H1 (cell line): ENCODE measurements at regions not wholly inside any gene's neighbourhood (a gene's known extent, or its start where the extent isn't known, plus 50 kb on each side); places are given as distances from the start of the nearest gene placed in this dataset.

Experiments used
- CTCF ChIA-PET: fragments of 300-600 bp; sonication (Branson Sonifier 250); formaldehyde crosslinking; loops from one replicate; lab custom pipeline; 2021; ENCODE audit not compliant: partially characterized antibody; lab: Charles Lee
- POLR2A ChIA-PET: fragments of 300-600 bp; sonication (Branson Sonifier 250); formaldehyde crosslinking; loops from one replicate; lab custom pipeline; 2021; ENCODE audit warnings: inconsistent platforms; ENCODE audit not compliant: partially characterized antibody; lab: Charles Lee
- DNase-seq, 2 experiments: peaks; one replicate each; pipeline versions ENCODE4 v3.0.0 to v3.0.0-alpha.2; 2010 to 2022; ENCODE audit warnings: low spot score in 2 of 2, low read depth in 1 of 2, mixed read lengths in 1 of 2
- FAIRE-seq: peaks from 2 replicates; lab custom pipeline; 2011; peaks lifted over from hg19 to GRCh38; lab: Jason Lieb, UNC
- H2AFZ ChIP-seq: 2 replicates; pipeline ENCODE4 v1.8.1; 2012; ENCODE audit warnings: low read length, inconsistent platforms
- H2AK5ac ChIP-seq: 2 replicates; pipeline ENCODE4 v1.6.1; 2013; ENCODE audit warnings: low read depth, low read length
- H2BK120ac ChIP-seq: replicated peaks from 2 replicates; pipeline ENCODE3; 2013; ENCODE audit warnings: low read depth, low read length, inconsistent platforms
- H2BK12ac ChIP-seq: 2 replicates; pipeline ENCODE4 v1.6.1; 2013; ENCODE audit warnings: low read depth, low read length
- H2BK15ac ChIP-seq: 2 replicates; pipeline ENCODE4 v1.6.1; 2013; ENCODE audit warnings: low read length
- H2BK20ac ChIP-seq: 2 replicates; pipeline ENCODE4 v1.6.1; 2013; ENCODE audit warnings: low read length
- H2BK5ac ChIP-seq: 2 replicates; pipeline ENCODE4 v1.6.1; 2013; ENCODE audit warnings: low read depth, low read length
- H3K14ac ChIP-seq: 2 replicates; pipeline ENCODE4 v1.6.1; 2013; ENCODE audit warnings: inconsistent platforms; ENCODE audit not compliant: insufficient read length
- H3K18ac ChIP-seq: 2 replicates; pipeline ENCODE4 v1.6.1; 2013; ENCODE audit warnings: low read length; ENCODE audit errors: extremely low read depth
- H3K23ac ChIP-seq: 2 replicates; pipeline ENCODE4 v1.6.1; 2013; ENCODE audit warnings: inconsistent platforms; ENCODE audit not compliant: insufficient read length
- H3K23me2 ChIP-seq: 2 replicates; pipeline ENCODE4 v1.6.1; 2013; ENCODE audit warnings: low read depth, low read length
- H3K27ac ChIP-seq: 2 replicates; pipeline ENCODE4 v1.6.1; 2011; ENCODE audit warnings: low read depth, low read length, inconsistent platforms
- H3K27me3 ChIP-seq, 4 experiments: replicated peaks in 1 of 4; 1 replicate in 1 of 4; 2 replicates in 3 of 4; pipeline versions ENCODE4 v1.6.1 to v1.8.1; 2011 to 2013; ENCODE audit warnings: low read length in 3 of 4, mild to moderate bottlenecking in 3 of 4, inconsistent platforms in 2 of 4, mixed read lengths in 2 of 4, moderate library complexity in 1 of 4; ENCODE audit not compliant: control insufficient read depth in 3 of 4, insufficient read depth in 3 of 4; ENCODE audit errors: extremely low read depth in 1 of 4
- H3K36me3 ChIP-seq, 4 experiments: 2 replicates each; pipeline versions ENCODE4 v1.6.1 to v1.8.1; 2011 to 2013; ENCODE audit warnings: mild to moderate bottlenecking in 4 of 4, low read length in 3 of 4, moderate library complexity in 2 of 4, control low read depth in 1 of 4, inconsistent platforms in 1 of 4; ENCODE audit not compliant: insufficient read depth in 4 of 4, control insufficient read depth in 2 of 4
- H3K4ac ChIP-seq: replicated peaks from 2 replicates; pipeline ENCODE3; 2013; ENCODE audit warnings: low read length, low read depth, mixed read lengths, inconsistent platforms; ENCODE audit not compliant: insufficient read length
- H3K4me1 ChIP-seq, 4 experiments: replicated peaks in 1 of 4; 1 replicate in 1 of 4; 2 replicates in 3 of 4; pipeline versions ENCODE4 v1.6.1 to v1.8.1; 2011 to 2013; ENCODE audit warnings: low read length in 3 of 4, inconsistent platforms in 2 of 4, mixed read lengths in 1 of 4; ENCODE audit not compliant: insufficient read depth in 4 of 4, control insufficient read depth in 3 of 4
- H3K4me2 ChIP-seq, 2 experiments: 2 replicates each; pipeline versions ENCODE4 v1.6.1 to v1.8.1; 2011 to 2013; ENCODE audit warnings: low read depth in 2 of 2, low read length in 2 of 2, control low read depth in 1 of 2, inconsistent platforms in 1 of 2, mild to moderate bottlenecking in 1 of 2; ENCODE audit not compliant: insufficient read depth in 1 of 2
- H3K4me3 ChIP-seq, 4 experiments: fragments of 200-600, 300-600 bp in 1 of 4; sonication (generic), shearing (Covaris generic), sonication (Bioruptor Twin) in 1 of 4; 2 replicates each; pipeline versions ENCODE4 v1.5.1 to v1.8.1; 2011 to 2016; ENCODE audit warnings: low read length in 4 of 4, low read depth in 3 of 4, control low read depth in 2 of 4, inconsistent platforms in 2 of 4, mild to moderate bottlenecking in 2 of 4, mixed read lengths in 1 of 4, moderate library complexity in 1 of 4; ENCODE audit not compliant: insufficient read depth in 2 of 4; ENCODE audit errors: extremely low read depth in 1 of 4
- H3K56ac ChIP-seq: replicated peaks from 2 replicates; pipeline ENCODE3; 2013; ENCODE audit warnings: low read depth, mild to moderate bottlenecking, mixed read lengths, low read length, inconsistent platforms; ENCODE audit not compliant: insufficient read length
- H3K79me1 ChIP-seq: 2 replicates; pipeline ENCODE4 v1.6.1; 2013; ENCODE audit warnings: low read depth, low read length, control low read depth
- H3K79me2 ChIP-seq, 2 experiments: 2 replicates each; pipeline versions ENCODE4 v1.6.1 to v1.8.1; 2012 to 2013; ENCODE audit warnings: low read length in 2 of 2, mild to moderate bottlenecking in 2 of 2, inconsistent platforms in 1 of 2; ENCODE audit not compliant: insufficient read depth in 2 of 2, control insufficient read depth in 1 of 2
- H3K9ac ChIP-seq, 4 experiments: replicated peaks in 1 of 4; 1 replicate in 1 of 4; 2 replicates in 3 of 4; pipeline versions ENCODE4 v1.6.1 to v1.8.1; 2011 to 2013; ENCODE audit warnings: low read depth in 3 of 4, low read length in 3 of 4, control low read depth in 2 of 4, mild to moderate bottlenecking in 2 of 4, moderate library complexity in 2 of 4, inconsistent platforms in 1 of 4; ENCODE audit errors: extremely low read depth in 1 of 4
- H3K9me3 ChIP-seq, 2 experiments: 2 replicates each; pipeline versions ENCODE4 v1.6.1 to v1.8.1; 2012 to 2013; ENCODE audit warnings: mild to moderate bottlenecking in 2 of 2, moderate library complexity in 2 of 2, control low read depth in 1 of 2, inconsistent platforms in 1 of 2, low read depth in 1 of 2, low read length in 1 of 2, mixed read lengths in 1 of 2; ENCODE audit not compliant: insufficient read depth in 2 of 2
- H4K20me1 ChIP-seq, 2 experiments: replicated peaks in 1 of 2; 2 replicates each; pipeline versions ENCODE3 to v1.8.1; 2011 to 2013; ENCODE audit warnings: inconsistent platforms in 2 of 2, low read length in 2 of 2, mild to moderate bottlenecking in 1 of 2; ENCODE audit not compliant: insufficient read depth in 2 of 2, control insufficient read depth in 1 of 2
- H4K5ac ChIP-seq: 2 replicates; pipeline ENCODE4 v1.6.1; 2013; ENCODE audit warnings: low read length, low read depth, mixed read lengths, inconsistent platforms; ENCODE audit not compliant: insufficient read length
- H4K8ac ChIP-seq: 2 replicates; pipeline ENCODE4 v1.8.0; 2013; ENCODE audit warnings: mild to moderate bottlenecking, moderate library complexity, low read length, inconsistent platforms; ENCODE audit not compliant: insufficient read depth; ENCODE audit errors: extremely low read depth
- H4K91ac ChIP-seq: replicated peaks from 2 replicates; pipeline ENCODE3; 2013; ENCODE audit warnings: low read length, mixed read lengths, inconsistent platforms; ENCODE audit not compliant: insufficient read length
- BACH1 ChIP-seq: IDR thresholded peaks from 2 replicates; pipeline ENCODE4 v1.6.1; 2012; ENCODE audit warnings: low read length, improper control_type of control experiment
- CEBPB ChIP-seq: IDR thresholded peaks from 2 replicates; pipeline ENCODE4 v1.6.1; 2012; ENCODE audit warnings: low read depth, low read length
- HDAC2 ChIP-seq, 2 experiments: fragments of 300-600 bp in 1 of 2; sonication (generic) in 1 of 2; IDR thresholded peaks; 2 replicates each; pipeline ENCODE4 v1.6.1; 2011 to 2012; ENCODE audit warnings: low read depth in 2 of 2, low read length in 2 of 2, mild to moderate bottlenecking in 2 of 2, moderate library complexity in 2 of 2, borderline replicate concordance in 1 of 2, inconsistent platforms in 1 of 2
- KDM1A ChIP-seq: fragments of 200-600, 300-600 bp; sonication (generic); IDR thresholded peaks from 2 replicates; pipeline ENCODE4 v1.7.1; 2016; ENCODE audit warnings: mild to moderate bottlenecking, low read length, borderline replicate concordance
- KDM4A ChIP-seq: IDR thresholded peaks from one replicate; pipeline ENCODE4 v1.7.1; 2012; ENCODE audit warnings: low read depth, mild to moderate bottlenecking, moderate library complexity, low read length, inconsistent platforms; ENCODE audit not compliant: severe bottlenecking
- MAFK ChIP-seq: IDR thresholded peaks from 2 replicates; pipeline ENCODE4 v1.6.1; 2012; ENCODE audit warnings: low read depth, mild to moderate bottlenecking, improper control_type of control experiment, low read length
- SP4 ChIP-seq: IDR thresholded peaks from 2 replicates; pipeline ENCODE4 v1.6.1; 2012; ENCODE audit warnings: low read length, inconsistent platforms
- WGBS, 2 experiments: shearing (Covaris generic) in 1 of 2; methylation state at CpG; one replicate each; pipeline versions ENCODE4 v1.1.6 to v1.1.7; 2013 to 2015; ENCODE audit warnings: low lambda C conversion rate in 2 of 2, mixed read lengths in 2 of 2, inconsistent platforms in 1 of 2, low coverage in 1 of 2, missing lambda C conversion rate in 1 of 2; ENCODE audit not compliant: insufficient replicate concordance in 2 of 2, insufficient coverage in 1 of 2, insufficient read length in 1 of 2; ENCODE audit errors: extremely low coverage in 1 of 2, missing lambda C conversion rate in 1 of 2; 5-methylcytosine and 5-hydroxymethylcytosine counted together

GRCh38 chr7:153110606-153111005, 351.1 kb downstream of the ACTR3B start:
- no peak overlapping the region for H2AFZ ChIP-seq
- CTCF ChIA-PET: interaction anchor here (1.1 to 5.4 kb wide), 5 partner anchors 8 to 151 kb away, joined by 3 to 38 read pairs (median 3); no protein-coding TSS in a partner anchor
- H3K27ac ChIP-seq: no peak overlapping the region
- H3K23me2 ChIP-seq: no peaks in the 10 kb centered on the region
- no peak overlapping the region for H3K18ac ChIP-seq
- H2BK5ac ChIP-seq: no peak overlapping the region
- no peak overlapping the region for H2BK120ac ChIP-seq
- H3K9me3 ChIP-seq: no peaks in the 10 kb centered on the region
- peaks cover 0 to 4% (median 0%) of the 10 kb centered on the region in 4 experiments; a peak in 1 of 7 replicates for H3K4me1 ChIP-seq
- H3K79me1 ChIP-seq: no peaks in the 10 kb centered on the region
- H3K56ac ChIP-seq: no peak overlapping the region
- POLR2A ChIA-PET: no interaction called here
- no peak overlapping the region for H3K4ac ChIP-seq
- H2BK12ac ChIP-seq: no peak overlapping the region
- no peaks in the 10 kb centered on the region for H3K36me3 ChIP-seq
- H2BK20ac ChIP-seq: no peak overlapping the region
- 88% methylated on average over 5 of the region's 5 CpGs; no CpG with 5 or more reads in 1 of the 2 experiments for WGBS, 2 experiments
- no peak overlapping the region for H3K4me2 ChIP-seq
- H3K23ac ChIP-seq: no peak overlapping the region
- H3K14ac ChIP-seq: no peak overlapping the region
- no peak overlapping the region for H4K8ac ChIP-seq
- FAIRE-seq (no peak), DNase-seq (no peak)
- no peak overlapping the region for H4K5ac ChIP-seq
- no peak overlapping the region for H3K4me3 ChIP-seq
- no peak overlapping the region for H3K9ac ChIP-seq
- H3K27me3 ChIP-seq: no peaks in the 10 kb centered on the region
- H2BK15ac ChIP-seq: no peak overlapping the region
- H4K20me1 ChIP-seq: no peaks in the 10 kb centered on the region
- no peak overlapping the region for H2AK5ac ChIP-seq
- no peaks in the 10 kb centered on the region for H3K79me2 ChIP-seq
- no peak overlapping the region for H4K91ac ChIP-seq
- no peak for TF ChIP-seq SP4
- no peak for TF ChIP-seq BACH1
- TF ChIP-seq HDAC2 (IDR thresholded peaks at IDR 0.05; ENCODE audit: borderline replicate concordance in 1 of 2, low read depth in 2 of 2, low read length in 2 of 2): no peak
- no peak for TF ChIP-seq KDM4A
- TF ChIP-seq MAFK: no peak
- no peak for TF ChIP-seq CEBPB
- TF ChIP-seq KDM1A: no peak
